Tibial nerve (tissue), 4 donors: ENCODE measurements at regions not wholly inside any gene's neighbourhood (a gene's known extent, or its start where the extent isn't known, plus 50 kb on each side); places are given as distances from the start of the nearest gene placed in this dataset.

Source experiments
- EP300 ChIP-seq, 2 donors: sonication (generic); formaldehyde crosslinking; IDR thresholded peaks; one replicate each; pipeline ENCODE4 v1.6.1; 2017; ENCODE audit warnings: antibody characterized with exemption in 2 of 2, mild to moderate bottlenecking in 1 of 2
- TF ChIP-seq, protein P1 (sequence below), 5 experiments: fragments of 200-600 bp in 3 of 5; fragments of 450-650 bp in 2 of 5; sonication (generic) in 3 of 5; IDR thresholded peaks; one replicate each; pipeline ENCODE4 v1.5.1; 2016 to 2019; ENCODE audit warnings: antibody characterized with exemption in 5 of 5, mild to moderate bottlenecking in 3 of 5, moderate library complexity in 2 of 5

DNA sequence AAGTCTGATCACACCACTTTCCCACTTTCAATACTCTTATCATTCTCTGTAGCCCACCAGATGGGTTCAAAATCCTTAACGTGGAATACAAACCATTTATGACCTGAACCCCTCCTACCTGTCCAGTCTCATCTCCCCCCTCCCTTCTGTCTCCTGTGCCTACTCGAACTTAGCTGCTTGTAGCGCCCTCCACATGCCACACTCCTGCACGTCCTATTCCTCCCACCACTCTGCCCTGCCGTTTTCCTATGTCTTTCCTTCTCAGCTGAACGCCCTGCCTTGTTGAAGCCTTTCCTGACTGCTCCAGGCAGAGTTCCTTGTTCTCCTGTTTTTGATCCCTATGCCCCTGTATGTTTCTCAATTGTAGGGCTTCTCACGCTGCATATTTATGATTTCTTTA lies 390.1 kb downstream of the HRH4 start:
- TF ChIP-seq, protein P1, sequence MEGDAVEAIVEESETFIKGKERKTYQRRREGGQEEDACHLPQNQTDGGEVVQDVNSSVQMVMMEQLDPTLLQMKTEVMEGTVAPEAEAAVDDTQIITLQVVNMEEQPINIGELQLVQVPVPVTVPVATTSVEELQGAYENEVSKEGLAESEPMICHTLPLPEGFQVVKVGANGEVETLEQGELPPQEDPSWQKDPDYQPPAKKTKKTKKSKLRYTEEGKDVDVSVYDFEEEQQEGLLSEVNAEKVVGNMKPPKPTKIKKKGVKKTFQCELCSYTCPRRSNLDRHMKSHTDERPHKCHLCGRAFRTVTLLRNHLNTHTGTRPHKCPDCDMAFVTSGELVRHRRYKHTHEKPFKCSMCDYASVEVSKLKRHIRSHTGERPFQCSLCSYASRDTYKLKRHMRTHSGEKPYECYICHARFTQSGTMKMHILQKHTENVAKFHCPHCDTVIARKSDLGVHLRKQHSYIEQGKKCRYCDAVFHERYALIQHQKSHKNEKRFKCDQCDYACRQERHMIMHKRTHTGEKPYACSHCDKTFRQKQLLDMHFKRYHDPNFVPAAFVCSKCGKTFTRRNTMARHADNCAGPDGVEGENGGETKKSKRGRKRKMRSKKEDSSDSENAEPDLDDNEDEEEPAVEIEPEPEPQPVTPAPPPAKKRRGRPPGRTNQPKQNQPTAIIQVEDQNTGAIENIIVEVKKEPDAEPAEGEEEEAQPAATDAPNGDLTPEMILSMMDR (IDR thresholded peaks at IDR 0.05), result no peak
- TF ChIP-seq EP300 (IDR thresholded peaks at IDR 0.05), result no peak
